ENCODE measurements at regions not wholly inside any gene's neighbourhood (a gene's known extent, or its start where the extent isn't known, plus 50 kb on each side); places are given as distances from the start of the nearest gene placed in this dataset.

DNA sequence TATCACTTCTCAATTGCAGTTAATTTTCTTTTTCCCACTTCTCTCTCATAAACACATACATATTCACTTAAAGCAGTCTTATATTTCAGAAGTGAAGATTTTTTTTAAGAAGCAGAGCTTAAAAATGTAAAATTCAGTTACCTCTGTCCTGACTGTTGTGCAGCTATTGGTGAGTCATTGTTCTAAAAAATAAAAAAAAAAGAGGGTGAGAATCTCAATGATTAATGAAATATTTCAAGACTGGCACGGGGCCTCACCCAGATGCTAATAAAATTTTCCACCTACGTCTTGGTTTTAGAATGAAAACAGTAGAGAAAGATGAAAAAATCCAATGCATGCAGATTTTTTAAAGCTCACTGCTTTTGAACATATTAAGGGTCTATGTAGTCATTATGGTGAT is 67.7 kb downstream of the RDH14 start:
- no peak for DNase-seq
- no peaks in the 10 kb centered on the region for H3K4me1 ChIP-seq
- H3K9me3 ChIP-seq, result no peaks in the 10 kb centered on the region
- H3K27me3 ChIP-seq (replicated peaks in 1 of 7), result peaks cover 0 to 37% (median 0%) of the 10 kb centered on the region in 7 donors
- TF ChIP-seq POLR2AphosphoS5 (IDR thresholded peaks at IDR 0.05) (no peak), POLR2A (IDR thresholded peaks at IDR 0.05) (no peak), CTCF (IDR thresholded peaks at IDR 0.05 in 8 of 11, conservative IDR thresholded peaks at IDR 0.05 in 3 of 11) (no peak)
- WGBS, 5 donors, result 64 to 79% (median 73%) methylated on average over 2 of the region's 2 CpGs
- no peak overlapping the region for H3K27ac ChIP-seq
- intact Hi-C loops (cut with DNase I; ENCODE audit: low total_unique reads), result no loop called here
- H3K36me3 ChIP-seq, result no peaks in the 10 kb centered on the region
- H3K4me3 ChIP-seq, result no peak overlapping the region

- H3K4me3 ChIP-seq, result no peak overlapping the region
- TF ChIP-seq CTCF (IDR thresholded peaks at IDR 0.05 in 8 of 11, conservative IDR thresholded peaks at IDR 0.05 in 3 of 11) (no peak), POLR2A (IDR thresholded peaks at IDR 0.05) (no peak), POLR2AphosphoS5 (IDR thresholded peaks at IDR 0.05) (no peak)
- 67 to 76% (median 71%) methylated on average over 3 of the region's 3 CpGs for WGBS, 5 donors
- H3K27me3 ChIP-seq (replicated peaks in 1 of 7), result peaks cover 0 to 37% (median 0%) of the 10 kb centered on the region in 7 donors
- H3K9me3 ChIP-seq, result no peaks in the 10 kb centered on the region
- H3K36me3 ChIP-seq, result no peaks in the 10 kb centered on the region
- H3K27ac ChIP-seq, result no peak overlapping the region
- DNase-seq, result no peak
- intact Hi-C loops (cut with DNase I; ENCODE audit: low total_unique reads), result no loop called here
- no peaks in the 10 kb centered on the region for H3K4me1 ChIP-seq
Observed at GRCh38 chr2:18491577-18491976, 68.9 kb downstream of the RDH14 start.

DNA sequence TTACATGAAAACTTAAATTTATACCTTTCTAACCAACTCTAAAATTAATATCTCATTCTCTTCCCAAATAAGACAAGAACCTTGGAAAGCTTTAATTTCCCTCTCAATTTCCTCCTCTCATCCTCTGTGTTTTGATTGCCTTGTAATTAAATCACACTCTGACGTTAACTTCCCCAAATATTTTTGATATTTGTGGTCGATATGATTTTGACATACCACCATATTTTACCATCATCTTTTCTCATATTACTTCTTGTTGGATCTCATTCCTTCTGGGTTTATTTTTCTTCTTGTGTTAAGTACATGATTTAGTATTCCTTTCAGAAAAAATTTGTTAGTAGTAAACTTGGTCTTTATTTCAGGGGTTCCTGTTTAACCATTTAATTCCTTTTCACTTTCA is 69.6 kb downstream of the RDH14 start:
- Histone ChIP-seq H3K9me3 (no peaks in the 10 kb centered on the region), H3K27ac (no peak overlapping the region), H3K27me3 (replicated peaks in 1 of 7) (peaks cover 0 to 34% (median 0%) of the 10 kb centered on the region in 7 donors), H3K36me3 (no peaks in the 10 kb centered on the region), H3K4me1 (no peaks in the 10 kb centered on the region), H3K4me3 (no peak overlapping the region)
- DNase-seq, result no peak
- TF ChIP-seq CTCF (IDR thresholded peaks at IDR 0.05 in 8 of 11, conservative IDR thresholded peaks at IDR 0.05 in 3 of 11), result no peak
- TF ChIP-seq POLR2A (IDR thresholded peaks at IDR 0.05), result no peak
- WGBS, 5 donors, result 57 to 73% (median 65%) methylated on average over 2 of the region's 2 CpGs
- intact Hi-C loops (cut with DNase I; ENCODE audit: low total_unique reads), result no loop called here

DNA sequence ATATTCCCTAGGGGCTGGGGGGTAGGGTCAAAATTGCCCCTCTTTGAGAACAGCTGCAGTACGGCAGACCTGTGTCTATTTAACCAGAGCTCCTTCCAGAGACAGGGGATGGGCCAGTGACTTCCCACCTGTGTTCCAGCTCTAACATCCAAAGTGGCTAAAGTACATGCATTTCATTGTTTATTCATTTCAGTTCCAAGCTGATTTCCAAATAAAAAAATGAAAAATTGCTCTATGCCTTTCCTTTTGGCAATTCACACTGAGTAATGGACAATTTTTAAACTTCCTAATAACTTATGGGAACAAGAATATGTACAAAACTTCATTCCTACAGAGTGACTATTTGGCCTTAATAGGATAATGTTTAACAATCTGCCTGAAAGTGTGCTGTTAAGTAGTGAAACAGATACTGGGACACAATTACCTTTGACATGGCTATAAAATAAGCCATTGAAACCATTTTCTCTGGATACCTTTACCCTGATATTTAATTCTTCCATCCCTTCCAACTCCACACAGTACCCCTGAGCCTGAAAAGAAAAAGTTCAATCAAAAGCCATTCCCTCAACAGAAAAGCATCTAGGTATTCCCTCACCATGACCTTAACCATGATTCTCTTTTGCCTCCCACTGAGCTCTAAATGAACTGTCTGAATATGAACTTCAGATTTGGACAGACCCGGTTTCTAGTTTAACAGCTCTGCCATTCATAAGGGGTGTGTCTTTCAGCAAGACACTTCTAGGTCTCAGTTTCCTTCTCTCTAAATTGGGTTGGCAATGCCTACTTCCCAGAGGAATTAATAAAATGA is 73.1 kb downstream of the RDH14 start:
- intact Hi-C loops (cut with DNase I; ENCODE audit: low total_unique reads), result no loop called here
- H3K4me3 ChIP-seq, result no peak overlapping the region
- H3K4me1 ChIP-seq, result no peaks in the 10 kb centered on the region
- H3K27me3 ChIP-seq (replicated peaks in 1 of 7), result peaks cover 0 to 12% (median 0%) of the 10 kb centered on the region in 7 donors
- 82 to 87% (median 84%) methylated on average over 2 of the region's 2 CpGs for WGBS, 5 donors
- H3K9me3 ChIP-seq, result no peaks in the 10 kb centered on the region
- no peaks in the 10 kb centered on the region for H3K36me3 ChIP-seq
- DNase-seq, result no peak
- H3K27ac ChIP-seq, result no peak overlapping the region
- TF ChIP-seq POLR2AphosphoS5 (IDR thresholded peaks at IDR 0.05) (no peak), CTCF (IDR thresholded peaks at IDR 0.05 in 8 of 11, conservative IDR thresholded peaks at IDR 0.05 in 3 of 11) (no peak), POLR2A (IDR thresholded peaks at IDR 0.05) (no peak)

Data from spleen (tissue), 11 donors.